NB4 (cell line): ENCODE measurements at regions not wholly inside any gene's neighbourhood (a gene's known extent, or its start where the extent isn't known, plus 50 kb on each side); places are given as distances from the start of the nearest gene placed in this dataset.

Experiments used
- CTCF ChIP-seq: IDR thresholded peaks from one replicate; pipeline ENCODE4 v1.5.1; 2012; ENCODE audit warnings: low read depth, low read length
- MAX ChIP-seq: IDR thresholded peaks from 2 replicates; pipeline ENCODE4 v1.6.1; 2011; ENCODE audit warnings: low read depth, low read length
- MYC ChIP-seq: IDR thresholded peaks from 2 replicates; pipeline ENCODE4 v1.6.1; 2011; ENCODE audit warnings: low read depth, low read length
- POLR2A ChIP-seq: IDR thresholded peaks from 2 replicates; pipeline ENCODE4 v1.6.1; 2011; ENCODE audit warnings: mild to moderate bottlenecking; ENCODE audit not compliant: insufficient read length; ENCODE audit errors: extremely low read depth

GRCh38 chr2:164151522-164151921, 415.7 kb upstream of the FIGN start:
- TF ChIP-seq CTCF (no peak), POLR2A (no peak), MAX (no peak), MYC (no peak)
